Activated T-cell treated with anti-CD3 and anti-CD28 coated beads, Interleukin-2, amount 50 U/mL, for 4 hours (primary cell): ENCODE measurements at regions not wholly inside any gene's neighbourhood (a gene's known extent, or its start where the extent isn't known, plus 50 kb on each side); places are given as distances from the start of the nearest gene placed in this dataset.
"Not testable (repeated sequence)": the region's sequence is repeated elsewhere in the genome, so short reads cannot be mapped to it uniquely, and the experiment has no call there.

Experiments
- ATAC-seq, 2 donors: fragments of 200-7000 bp; cut with Tn5 transposase; one replicate each; pipeline ENCODE4 v1.10.0; 2021
- DNase-seq: peaks from one replicate; pipeline ENCODE4 v3.0.0-alpha.2; 2020
- H3K27me3 Mint-ChIP-seq: one replicate; pipeline ENCODE4 v1.8.0; 2021; ENCODE audit warnings: low read depth, mixed read lengths
- H3K36me3 Mint-ChIP-seq: one replicate; pipeline ENCODE4 v1.8.0; 2022; ENCODE audit warnings: mixed read lengths; ENCODE audit not compliant: insufficient read depth
- H3K4me1 Mint-ChIP-seq: one replicate; pipeline ENCODE4 v1.8.0; 2021; ENCODE audit warnings: low read depth, mixed read lengths
- H3K4me3 Mint-ChIP-seq: one replicate; pipeline ENCODE4 v1.8.0; 2021; ENCODE audit warnings: mild to moderate bottlenecking, moderate library complexity, mixed read lengths
- H3K9me3 Mint-ChIP-seq: one replicate; pipeline ENCODE4 v1.8.0; 2021; ENCODE audit warnings: mixed read lengths

DNA sequence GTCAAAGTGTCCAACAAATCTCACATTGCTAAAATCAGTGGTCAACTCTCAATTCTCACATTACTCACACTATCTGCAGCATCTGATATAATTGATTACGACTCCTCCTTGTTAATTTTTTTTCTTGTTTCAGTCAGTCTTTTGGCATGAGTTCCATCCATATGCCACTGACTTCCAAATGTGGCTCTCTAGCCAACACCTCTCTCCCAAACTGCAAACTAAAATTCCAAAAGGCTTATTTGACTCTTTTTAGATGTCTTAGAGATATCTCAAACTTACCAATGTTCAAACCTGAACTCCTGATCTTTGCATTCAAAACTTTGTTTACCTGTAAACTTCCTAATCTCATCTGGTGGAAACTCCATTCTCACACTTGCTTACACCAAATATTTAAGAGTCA lies 162.1 kb upstream of the ZNF658 start:
- H3K9me3 Mint-ChIP-seq, H3K4me3 Mint-ChIP-seq, H3K27me3 Mint-ChIP-seq, DNase-seq, ATAC-seq, H3K4me1 Mint-ChIP-seq, H3K36me3 Mint-ChIP-seq: not testable (repeated sequence)

DNA sequence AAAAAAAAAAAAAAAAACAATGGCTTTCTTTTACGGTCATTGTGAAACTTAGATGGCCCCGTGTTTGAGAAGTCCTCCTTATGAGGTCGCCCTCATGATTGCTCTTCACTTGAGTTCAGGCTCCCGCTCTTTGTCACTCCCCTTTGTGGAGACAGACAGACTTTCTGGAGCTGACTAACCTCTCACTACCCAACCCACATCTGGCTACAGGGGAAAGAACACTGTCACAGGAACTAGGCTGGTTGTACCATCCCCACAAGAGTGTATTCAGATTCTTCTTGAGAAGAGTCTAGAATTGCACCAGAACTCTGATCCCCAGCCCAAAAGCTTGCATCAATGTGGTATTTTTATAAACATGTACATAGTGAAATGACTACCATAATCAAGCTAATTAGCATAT lies 160.4 kb upstream of the ZNF658 start:
- H3K36me3 Mint-ChIP-seq, DNase-seq, H3K9me3 Mint-ChIP-seq, H3K27me3 Mint-ChIP-seq, H3K4me1 Mint-ChIP-seq, ATAC-seq, H3K4me3 Mint-ChIP-seq: not testable (repeated sequence)

DNA sequence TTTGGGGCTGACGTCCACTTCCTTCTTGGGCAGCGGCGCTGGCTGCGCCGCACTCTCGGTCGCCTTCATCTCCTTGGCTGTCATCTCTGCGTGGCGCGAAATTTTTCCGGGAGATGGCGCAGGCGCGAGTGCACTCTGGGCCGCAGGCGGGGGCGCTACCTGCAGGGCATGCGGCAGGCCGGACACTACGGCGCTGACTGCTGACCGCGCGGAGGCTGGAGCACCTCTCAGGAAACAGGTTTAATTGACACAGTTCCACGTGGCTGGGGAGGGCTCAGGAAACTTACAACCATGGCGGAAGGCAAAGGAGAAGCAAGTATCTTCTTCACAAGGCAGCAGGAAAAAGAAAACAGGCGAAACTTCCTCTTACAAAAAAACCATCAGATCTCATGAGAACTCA lies 154.7 kb upstream of the ZNF658 start:
- not testable (repeated sequence) for H3K9me3 Mint-ChIP-seq, H3K27me3 Mint-ChIP-seq, DNase-seq, H3K36me3 Mint-ChIP-seq, H3K4me1 Mint-ChIP-seq, ATAC-seq, H3K4me3 Mint-ChIP-seq

DNA sequence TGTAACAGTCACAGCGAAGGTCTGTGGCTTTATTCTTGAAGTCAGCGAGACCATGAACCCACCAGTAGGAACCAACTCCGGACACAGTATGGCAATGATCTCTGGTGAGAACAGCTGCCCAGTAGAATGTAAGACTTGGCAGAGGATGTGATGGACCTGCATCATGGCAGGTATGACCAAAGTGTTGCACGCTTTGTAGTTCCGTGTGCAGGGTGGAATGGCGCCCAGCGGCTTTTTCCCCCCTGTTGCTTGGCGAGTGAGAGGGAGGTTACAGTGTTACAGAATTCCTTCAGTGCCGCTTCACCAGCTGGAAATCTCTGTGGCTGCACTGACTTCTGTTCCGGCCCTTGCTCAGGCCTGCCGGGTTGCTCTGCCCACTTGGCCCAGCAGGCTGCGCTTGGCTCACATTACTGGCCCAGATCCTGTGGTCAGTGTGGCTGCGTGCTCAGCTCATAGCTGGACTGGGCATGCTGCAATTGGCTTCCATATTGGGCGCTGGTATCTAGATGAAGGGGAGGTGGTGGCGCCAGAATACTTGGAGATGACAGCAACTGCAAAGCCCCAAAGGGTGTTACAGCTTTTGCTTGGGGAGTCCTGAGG lies 148.1 kb upstream of the ZNF658 start:
- not testable (repeated sequence) for ATAC-seq, H3K9me3 Mint-ChIP-seq, H3K4me3 Mint-ChIP-seq, H3K27me3 Mint-ChIP-seq, H3K4me1 Mint-ChIP-seq, DNase-seq, H3K36me3 Mint-ChIP-seq

DNA sequence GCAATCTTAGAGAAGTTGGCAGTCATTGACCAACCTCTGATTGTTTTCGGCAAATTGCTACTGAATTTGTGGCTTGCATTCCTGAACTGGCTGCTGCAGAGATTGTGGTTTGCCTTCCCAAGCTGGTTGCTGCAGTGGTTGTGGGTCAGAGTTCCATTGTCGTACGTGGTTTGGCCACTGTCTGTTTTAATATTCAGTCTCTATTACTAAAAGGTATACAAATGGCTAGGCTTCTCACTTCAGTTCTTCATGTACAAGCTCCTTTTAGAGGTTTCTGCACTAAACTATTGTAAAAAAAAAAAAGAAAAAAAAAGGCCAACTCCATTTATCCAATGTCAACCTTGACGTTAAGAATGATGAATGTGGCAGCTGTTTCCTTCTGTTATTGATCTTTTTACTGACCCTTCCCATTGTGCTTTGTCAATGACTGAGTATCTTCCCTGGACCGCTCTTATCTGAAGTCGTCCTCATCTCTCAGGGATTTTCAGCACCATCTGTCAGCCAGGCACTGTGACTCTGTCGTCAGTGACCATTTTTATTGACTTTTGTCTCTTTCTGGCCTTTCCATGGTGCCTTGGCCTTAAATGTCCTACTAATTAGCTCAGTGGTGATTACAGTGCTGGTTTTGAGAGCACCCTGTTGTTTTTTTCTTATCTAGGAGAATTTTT lies 140.6 kb upstream of the ZNF658 start:
- not testable (repeated sequence) for H3K27me3 Mint-ChIP-seq, H3K36me3 Mint-ChIP-seq, ATAC-seq, H3K4me1 Mint-ChIP-seq, DNase-seq, H3K9me3 Mint-ChIP-seq, H3K4me3 Mint-ChIP-seq

- not testable (repeated sequence) for H3K4me1 Mint-ChIP-seq, DNase-seq, H3K9me3 Mint-ChIP-seq, H3K36me3 Mint-ChIP-seq, H3K4me3 Mint-ChIP-seq, H3K27me3 Mint-ChIP-seq
- ATAC-seq, result peak in 1 of 2 donors; percentile 48
These were observed 135.6 kb upstream of the ZNF658 start for GRCh38 chr9:66764799-66765493.

DNA sequence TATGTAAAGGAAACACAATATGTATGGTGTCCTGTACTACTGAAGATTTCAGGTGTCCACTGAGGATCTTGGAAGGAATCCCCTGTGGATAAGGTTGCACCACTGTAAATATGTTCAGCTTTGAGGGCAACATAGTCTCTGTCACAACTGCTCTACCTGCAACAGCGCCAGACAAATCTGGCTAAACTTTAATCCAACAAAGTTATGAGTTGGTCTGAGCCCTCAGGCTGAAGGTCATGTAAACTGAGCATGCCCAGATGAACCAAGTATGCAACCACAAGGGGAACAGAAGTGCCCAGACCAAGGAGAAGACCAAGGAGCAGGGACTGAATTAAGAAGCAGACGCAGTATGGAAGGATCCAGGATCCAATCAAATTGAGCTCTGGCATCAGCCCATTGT lies 135.0 kb upstream of the ZNF658 start:
- DNase-seq, H3K4me1 Mint-ChIP-seq, ATAC-seq, H3K4me3 Mint-ChIP-seq, H3K36me3 Mint-ChIP-seq, H3K27me3 Mint-ChIP-seq, H3K9me3 Mint-ChIP-seq: not testable (repeated sequence)

- not testable (repeated sequence) for H3K9me3 Mint-ChIP-seq, DNase-seq, H3K36me3 Mint-ChIP-seq, H3K4me1 Mint-ChIP-seq, H3K4me3 Mint-ChIP-seq, ATAC-seq, H3K27me3 Mint-ChIP-seq
These were observed 129.0 kb upstream of the ZNF658 start for GRCh38 chr9:66771504-66771903.

- not testable (repeated sequence) for H3K36me3 Mint-ChIP-seq, H3K4me3 Mint-ChIP-seq, ATAC-seq, H3K4me1 Mint-ChIP-seq, DNase-seq, H3K9me3 Mint-ChIP-seq, H3K27me3 Mint-ChIP-seq
These were observed 125.9 kb upstream of the ZNF658 start for GRCh38 chr9:66774618-66775017.

DNA sequence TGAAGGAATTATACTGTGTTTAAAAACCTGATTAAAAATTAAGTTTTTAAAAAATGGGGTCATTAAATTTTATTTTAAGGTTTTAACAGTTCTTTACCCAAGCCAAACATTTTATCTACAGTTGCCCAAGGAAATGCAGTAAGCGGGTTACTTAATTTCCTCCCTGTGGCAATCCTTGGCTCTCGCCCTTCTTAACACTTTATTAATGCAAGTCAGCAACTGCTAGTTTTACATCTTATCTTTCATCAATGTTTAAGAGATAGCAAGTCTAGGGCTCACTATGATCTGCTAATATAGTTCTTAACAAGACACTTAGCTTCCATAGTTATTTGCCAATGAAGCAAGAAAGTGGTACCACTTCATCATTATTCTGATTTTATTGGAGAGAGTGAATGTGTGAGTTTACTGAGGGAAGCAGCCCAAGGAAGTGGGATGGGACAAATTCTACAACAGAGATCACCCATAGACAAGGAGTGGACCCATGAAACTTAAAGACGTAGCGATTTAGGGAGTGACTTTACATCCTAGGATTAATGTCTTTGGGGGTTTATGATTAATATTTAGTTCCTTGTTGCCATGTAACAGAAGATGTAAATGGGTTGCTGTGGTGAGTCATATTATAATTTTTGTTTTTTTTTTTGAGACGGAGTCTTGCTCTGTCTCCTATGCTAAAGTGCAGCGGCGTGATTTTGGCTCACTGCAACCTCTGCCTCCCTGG lies 120.4 kb upstream of the ZNF658 start:
- H3K4me3 Mint-ChIP-seq, H3K36me3 Mint-ChIP-seq: not testable (repeated sequence)

DNA sequence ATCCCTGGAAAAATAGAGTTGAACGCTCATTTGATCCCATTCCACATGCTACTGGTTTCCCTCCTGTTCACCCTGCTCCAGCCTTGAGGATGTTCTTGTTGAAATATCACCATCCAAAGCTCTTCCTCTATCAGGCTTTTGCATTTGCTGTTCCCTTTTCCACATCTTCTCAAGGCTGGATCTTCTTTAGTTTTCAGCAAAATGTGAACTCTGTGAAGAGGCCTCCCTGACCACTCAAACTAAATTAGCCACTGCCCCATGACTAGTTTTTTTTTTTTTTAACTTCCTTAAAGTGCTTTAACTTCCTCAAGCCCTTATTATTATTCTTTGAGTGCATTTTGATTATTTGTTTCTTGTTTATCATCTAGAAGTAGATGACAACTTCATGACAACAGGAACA lies 119.3 kb upstream of the ZNF658 start:
- ATAC-seq, H3K4me3 Mint-ChIP-seq: not testable (repeated sequence)

More for the DNA sequence above, 120.4 kb upstream of the ZNF658 start:
- ATAC-seq, H3K4me1 Mint-ChIP-seq, H3K9me3 Mint-ChIP-seq, DNase-seq, H3K27me3 Mint-ChIP-seq: not testable (repeated sequence)

GRCh38 chr9:66782010-66782409 lies 118.5 kb upstream of the ZNF658 start:
- H3K4me1 Mint-ChIP-seq, DNase-seq, H3K4me3 Mint-ChIP-seq, H3K27me3 Mint-ChIP-seq, H3K9me3 Mint-ChIP-seq, H3K36me3 Mint-ChIP-seq, ATAC-seq: not testable (repeated sequence)

More for the DNA sequence above, 119.3 kb upstream of the ZNF658 start:
- H3K36me3 Mint-ChIP-seq, DNase-seq, H3K9me3 Mint-ChIP-seq, H3K4me1 Mint-ChIP-seq, H3K27me3 Mint-ChIP-seq: not testable (repeated sequence)

DNA sequence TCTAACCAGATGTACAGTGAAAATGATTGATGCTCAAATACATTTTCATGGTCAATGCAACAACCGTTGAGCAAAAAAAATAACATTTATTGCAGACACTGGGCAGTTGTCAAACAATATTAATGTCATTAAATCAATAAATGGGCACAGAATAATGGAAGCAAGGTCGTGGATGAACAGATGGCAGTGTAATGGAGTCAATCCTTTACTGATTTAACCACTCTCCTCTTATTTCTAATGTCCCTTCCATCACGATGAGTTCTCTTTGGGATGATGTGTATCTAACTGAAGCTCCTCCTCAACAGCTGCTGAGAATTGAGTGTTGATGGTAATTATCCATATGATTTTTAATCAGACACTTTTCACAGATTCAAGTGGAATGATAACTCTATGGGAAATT lies 114.9 kb upstream of the ZNF658 start:
- not testable (repeated sequence) for DNase-seq, H3K4me3 Mint-ChIP-seq, ATAC-seq, H3K4me1 Mint-ChIP-seq, H3K36me3 Mint-ChIP-seq, H3K9me3 Mint-ChIP-seq, H3K27me3 Mint-ChIP-seq

DNA sequence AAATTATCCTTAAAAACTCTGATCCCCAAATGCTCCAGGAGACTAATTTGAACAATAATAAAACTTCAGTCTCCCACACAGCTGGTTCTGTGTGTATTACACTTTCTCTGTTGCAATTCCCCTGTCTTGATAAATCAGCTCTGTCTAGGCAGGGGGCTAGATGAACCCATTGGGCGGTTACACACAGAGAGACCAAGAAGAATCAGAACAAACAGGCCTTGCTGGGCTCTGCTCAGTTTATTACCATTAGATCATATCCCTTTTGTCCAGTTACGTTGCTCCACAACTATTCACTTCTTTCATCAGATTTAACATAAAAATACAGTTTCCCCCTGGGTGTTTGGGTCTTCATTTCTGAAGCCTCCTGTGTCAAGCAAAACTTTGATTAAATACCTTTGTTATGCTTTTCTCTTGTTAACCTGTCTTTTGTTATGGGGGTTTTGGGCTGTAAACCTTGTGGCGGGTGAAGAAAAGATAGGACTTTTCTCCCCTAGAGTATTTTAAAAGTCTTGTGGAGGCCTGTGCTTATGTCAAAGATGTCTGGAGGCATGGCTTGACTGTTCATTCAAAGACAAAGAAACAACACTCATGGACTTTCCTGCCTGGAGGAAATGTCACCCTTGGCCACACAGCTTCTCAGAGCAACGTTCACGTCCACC lies 109.3 kb upstream of the ZNF658 start:
- not testable (repeated sequence) for ATAC-seq, H3K9me3 Mint-ChIP-seq, DNase-seq, H3K4me1 Mint-ChIP-seq, H3K27me3 Mint-ChIP-seq, H3K4me3 Mint-ChIP-seq, H3K36me3 Mint-ChIP-seq
